ENCODE measurements at regions not wholly inside any gene's neighbourhood (a gene's known extent, or its start where the extent isn't known, plus 50 kb on each side); places are given as distances from the start of the nearest gene placed in this dataset.
A peak's percentile ranks its signal among the peaks of the same experiment; 100 is the strongest.

GRCh38 chr9:89996116-89996515, 391.3 kb downstream of the GADD45G start:
- WGBS = 91% methylated on average over 5 of the region's 5 CpGs
- no peak overlapping the region for H4K8ac ChIP-seq (ENCODE audit: low read length)
- H3K27ac ChIP-seq (ENCODE audit: low read length, poor library complexity, severe bottlenecking) = no peak overlapping the region
- no peak overlapping the region for H2AK5ac ChIP-seq (ENCODE audit: low read length, severe bottlenecking)
- H2BK15ac ChIP-seq (ENCODE audit: low read depth, poor library complexity, severe bottlenecking) = no peak overlapping the region
- no peak overlapping the region for H3K23ac ChIP-seq (ENCODE audit: low read length in 2 of 2)
- no peak overlapping the region for H2BK120ac ChIP-seq (ENCODE audit: low read depth, low read length)
- no peaks in the 10 kb centered on the region for H3K79me1 ChIP-seq (replicated peaks; ENCODE audit: low read length, poor library complexity, severe bottlenecking)
- no peak overlapping the region for H3K4ac ChIP-seq (ENCODE audit: low read depth in 1 of 2, low read length in 2 of 2)
- no peak overlapping the region for H4K91ac ChIP-seq (ENCODE audit: low read length)
- no peak overlapping the region for H3K4me2 ChIP-seq (ENCODE audit: low read length, poor library complexity, severe bottlenecking)
- no peak overlapping the region for H3K14ac ChIP-seq (ENCODE audit: low read length in 2 of 2)
- H3K18ac ChIP-seq (ENCODE audit: low read depth in 1 of 2, low read length in 2 of 2) = no peak overlapping the region
- no peak overlapping the region for H2BK12ac ChIP-seq (ENCODE audit: low read length in 2 of 2)
- no peak for DNase-seq
- peaks cover 23% of the 10 kb centered on the region for H3K4me1 ChIP-seq (ENCODE audit: control insufficient read depth, insufficient read depth, low read depth, low read length)
- no peak overlapping the region for H2AFZ ChIP-seq (ENCODE audit: low read depth, low read length)
- no peak overlapping the region for H3K4me3 ChIP-seq (ENCODE audit: insufficient read depth in 1 of 2, low read depth in 1 of 2, low read length in 2 of 2)
- H3K27me3 ChIP-seq (ENCODE audit: control insufficient read depth in 1 of 2, insufficient read depth in 1 of 2, low read length in 2 of 2) = peaks cover 0 to 6% of the 10 kb centered on the region in 2 experiments
- H2BK5ac ChIP-seq (ENCODE audit: low read depth, low read length, poor library complexity, severe bottlenecking) = no peak overlapping the region
- H3K9me3 ChIP-seq (ENCODE audit: control insufficient read depth, low read length) = no peaks in the 10 kb centered on the region
- H3K9ac ChIP-seq (ENCODE audit: low read length) = no peak overlapping the region
- no peaks in the 10 kb centered on the region for H3K36me3 ChIP-seq (ENCODE audit: control insufficient read depth in 1 of 2, insufficient read depth in 2 of 2, low read depth in 1 of 2, low read length in 2 of 2)

- Histone ChIP-seq H3K36me3 (ENCODE audit: control insufficient read depth in 1 of 2, insufficient read depth in 2 of 2, low read depth in 1 of 2, low read length in 2 of 2) (no peaks in the 10 kb centered on the region), H3K4me1 (ENCODE audit: control insufficient read depth, insufficient read depth, low read depth, low read length) (peaks cover 23% of the 10 kb centered on the region), H3K18ac (ENCODE audit: low read depth in 1 of 2, low read length in 2 of 2) (no peak overlapping the region), H3K79me1 (replicated peaks; ENCODE audit: low read length, poor library complexity, severe bottlenecking) (no peaks in the 10 kb centered on the region), H3K4me3 (ENCODE audit: insufficient read depth in 1 of 2, low read depth in 1 of 2, low read length in 2 of 2) (no peak overlapping the region), H3K4me2 (ENCODE audit: low read length, poor library complexity, severe bottlenecking) (no peak overlapping the region), H3K9ac (ENCODE audit: low read length) (no peak overlapping the region), H3K14ac (ENCODE audit: low read length in 2 of 2) (no peak overlapping the region), H2AFZ (ENCODE audit: low read depth, low read length) (no peak overlapping the region), H4K91ac (ENCODE audit: low read length) (no peak overlapping the region), H2AK5ac (ENCODE audit: low read length, severe bottlenecking) (no peak overlapping the region), H2BK15ac (ENCODE audit: low read depth, poor library complexity, severe bottlenecking) (no peak overlapping the region), H2BK120ac (ENCODE audit: low read depth, low read length) (no peak overlapping the region), H3K27me3 (ENCODE audit: control insufficient read depth in 1 of 2, insufficient read depth in 1 of 2, low read length in 2 of 2) (peaks cover 0 to 6% of the 10 kb centered on the region in 2 experiments), H4K8ac (ENCODE audit: low read length) (no peak overlapping the region), H2BK12ac (ENCODE audit: low read length in 2 of 2) (no peak overlapping the region), H2BK5ac (ENCODE audit: low read depth, low read length, poor library complexity, severe bottlenecking) (no peak overlapping the region), H3K27ac (ENCODE audit: low read length, poor library complexity, severe bottlenecking) (no peak overlapping the region), H3K23ac (ENCODE audit: low read length in 2 of 2) (no peak overlapping the region), H3K4ac (ENCODE audit: low read depth in 1 of 2, low read length in 2 of 2) (no peak overlapping the region), H3K9me3 (ENCODE audit: control insufficient read depth, low read length) (no peaks in the 10 kb centered on the region)
- 99% methylated on average over 3 of the region's 3 CpGs for WGBS
- no peak for DNase-seq
Observed at GRCh38 chr9:89996773-89997172, 392.0 kb downstream of the GADD45G start.

GRCh38 chr9:89998633-89999032, 393.8 kb downstream of the GADD45G start:
- no peak overlapping the region for H3K14ac ChIP-seq (ENCODE audit: low read length in 2 of 2)

GRCh38 chr9:89999176-89999533, 394.3 kb downstream of the GADD45G start:
- peak overlapping the region; percentile 51 for H3K4me2 ChIP-seq (ENCODE audit: low read length, poor library complexity, severe bottlenecking)
- H4K8ac ChIP-seq (ENCODE audit: low read length) = peak overlapping the region; percentile 86
- peak overlapping the region; percentile 7 to 99 for H2BK12ac ChIP-seq (ENCODE audit: low read length in 2 of 2)
- no peaks in the 10 kb centered on the region for H3K36me3 ChIP-seq (ENCODE audit: control insufficient read depth in 1 of 2, insufficient read depth in 2 of 2, low read depth in 1 of 2, low read length in 2 of 2)
- no peak overlapping the region for H2BK15ac ChIP-seq (ENCODE audit: low read depth, poor library complexity, severe bottlenecking)
- DNase-seq = no peak
- H3K79me1 ChIP-seq (replicated peaks; ENCODE audit: low read length, poor library complexity, severe bottlenecking) = no peaks in the 10 kb centered on the region
- H3K23ac ChIP-seq (ENCODE audit: low read length in 2 of 2) = peak overlapping the region in 1 of 2 experiments; percentile 53
- peaks cover 21% of the 10 kb centered on the region for H3K4me1 ChIP-seq (ENCODE audit: control insufficient read depth, insufficient read depth, low read depth, low read length)
- H3K18ac ChIP-seq (ENCODE audit: low read depth in 1 of 2, low read length in 2 of 2) = peak overlapping the region; percentile 79 to 85
- H3K4me3 ChIP-seq (ENCODE audit: insufficient read depth in 1 of 2, low read depth in 1 of 2, low read length in 2 of 2) = peak overlapping the region in 1 of 2 experiments; percentile 63
- peak overlapping the region; percentile 80 for H4K91ac ChIP-seq (ENCODE audit: low read length)
- no peak overlapping the region for H2AFZ ChIP-seq (ENCODE audit: low read depth, low read length)
- 98% methylated on average over 3 of the region's 3 CpGs for WGBS
- H3K27ac ChIP-seq (ENCODE audit: low read length, poor library complexity, severe bottlenecking) = peak overlapping the region; percentile 41
- peak overlapping the region; percentile 66 for H2BK5ac ChIP-seq (ENCODE audit: low read depth, low read length, poor library complexity, severe bottlenecking)
- no peaks in the 10 kb centered on the region for H3K9me3 ChIP-seq (ENCODE audit: control insufficient read depth, low read length)
- H2BK120ac ChIP-seq (ENCODE audit: low read depth, low read length) = peak overlapping the region; percentile 90
- peak overlapping the region; percentile 61 for H2AK5ac ChIP-seq (ENCODE audit: low read length, severe bottlenecking)
- H3K4ac ChIP-seq (ENCODE audit: low read depth in 1 of 2, low read length in 2 of 2) = peak overlapping the region; percentile 83 to 86
- H3K27me3 ChIP-seq (ENCODE audit: control insufficient read depth in 1 of 2, insufficient read depth in 1 of 2, low read length in 2 of 2) = no peaks in the 10 kb centered on the region
- no peak overlapping the region for H3K9ac ChIP-seq (ENCODE audit: low read length)
- peak overlapping the region in 1 of 2 experiments; percentile 91 for H3K14ac ChIP-seq (ENCODE audit: low read length in 2 of 2)

More at GRCh38 chr9:89998633-89999032, 393.8 kb downstream of the GADD45G start:
- Histone ChIP-seq H2BK15ac (ENCODE audit: low read depth, poor library complexity, severe bottlenecking) (peak overlapping the region; percentile 17), H3K4me3 (ENCODE audit: insufficient read depth in 1 of 2, low read depth in 1 of 2, low read length in 2 of 2) (no peak overlapping the region), H3K4ac (ENCODE audit: low read depth in 1 of 2, low read length in 2 of 2) (no peak overlapping the region), H3K27me3 (ENCODE audit: control insufficient read depth in 1 of 2, insufficient read depth in 1 of 2, low read length in 2 of 2) (no peaks in the 10 kb centered on the region), H3K9me3 (ENCODE audit: control insufficient read depth, low read length) (no peaks in the 10 kb centered on the region), H3K79me1 (replicated peaks; ENCODE audit: low read length, poor library complexity, severe bottlenecking) (no peaks in the 10 kb centered on the region), H2AK5ac (ENCODE audit: low read length, severe bottlenecking) (no peak overlapping the region), H2BK12ac (ENCODE audit: low read length in 2 of 2) (peak overlapping the region in 1 of 2 experiments; percentile 19), H3K4me1 (ENCODE audit: control insufficient read depth, insufficient read depth, low read depth, low read length) (peaks cover 25% of the 10 kb centered on the region), H3K27ac (ENCODE audit: low read length, poor library complexity, severe bottlenecking) (no peak overlapping the region), H3K18ac (ENCODE audit: low read depth in 1 of 2, low read length in 2 of 2) (no peak overlapping the region), H2BK5ac (ENCODE audit: low read depth, low read length, poor library complexity, severe bottlenecking) (no peak overlapping the region), H4K8ac (ENCODE audit: low read length) (peak overlapping the region; percentile 14), H3K9ac (ENCODE audit: low read length) (no peak overlapping the region), H4K91ac (ENCODE audit: low read length) (no peak overlapping the region), H3K36me3 (ENCODE audit: control insufficient read depth in 1 of 2, insufficient read depth in 2 of 2, low read depth in 1 of 2, low read length in 2 of 2) (no peaks in the 10 kb centered on the region), H3K4me2 (ENCODE audit: low read length, poor library complexity, severe bottlenecking) (no peak overlapping the region), H2AFZ (ENCODE audit: low read depth, low read length) (peak overlapping the region; percentile 19), H2BK120ac (ENCODE audit: low read depth, low read length) (no peak overlapping the region), H3K23ac (ENCODE audit: low read length in 2 of 2) (no peak overlapping the region)
- WGBS = 71% methylated on average over 2 of the region's 3 CpGs
- no peak for DNase-seq
